ENCODE measurements at regions not wholly inside any gene's neighbourhood (a gene's known extent, or its start where the extent isn't known, plus 50 kb on each side); places are given as distances from the start of the nearest gene placed in this dataset.
A peak's percentile ranks its signal among the peaks of the same experiment; 100 is the strongest.
"Not testable (repeated sequence)": the region's sequence is repeated elsewhere in the genome, so short reads cannot be mapped to it uniquely, and the experiment has no call there.

DNA sequence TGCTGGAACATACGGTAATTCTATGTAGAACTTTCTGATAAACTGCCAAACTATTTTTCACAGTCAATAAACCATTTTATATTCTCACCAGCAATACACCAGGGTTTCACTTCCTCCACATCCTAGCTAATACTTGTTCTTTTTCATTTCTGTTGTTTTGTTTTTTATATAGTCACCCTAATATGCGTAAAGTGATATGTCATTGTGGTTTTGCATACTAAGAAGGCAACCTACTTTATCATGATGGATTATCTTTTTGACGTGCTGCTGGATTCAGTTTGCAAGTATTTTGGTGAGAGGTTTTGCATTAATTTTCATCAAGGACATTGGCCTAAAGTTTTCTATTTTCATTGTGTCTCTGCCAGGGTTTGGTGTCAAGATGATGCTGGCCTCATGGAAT lies 1384.1 kb downstream of the UQCRFS1 start:
- DNase-seq (ENCODE audit: low read depth) = no peak

DNA sequence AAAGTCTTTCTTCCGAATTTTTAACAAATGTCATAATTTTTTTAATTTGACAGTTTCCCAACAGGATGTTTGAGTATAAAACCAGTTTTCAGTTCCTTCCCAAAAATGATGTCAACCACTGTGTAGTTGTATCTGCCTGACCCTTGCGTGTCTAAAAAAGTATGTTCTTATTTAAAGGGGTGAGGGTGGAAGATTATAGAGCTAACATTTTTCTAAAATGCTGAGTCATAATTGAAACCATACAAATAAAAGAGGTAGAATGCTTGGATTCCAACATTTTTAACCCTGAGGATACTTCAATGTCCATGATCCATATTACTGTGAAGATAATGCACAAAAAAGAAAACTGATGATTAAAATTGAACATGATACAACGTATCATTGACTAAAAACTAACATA lies 1388.8 kb downstream of the UQCRFS1 start:
- DNase-seq (ENCODE audit: low read depth) = no peak

DNA sequence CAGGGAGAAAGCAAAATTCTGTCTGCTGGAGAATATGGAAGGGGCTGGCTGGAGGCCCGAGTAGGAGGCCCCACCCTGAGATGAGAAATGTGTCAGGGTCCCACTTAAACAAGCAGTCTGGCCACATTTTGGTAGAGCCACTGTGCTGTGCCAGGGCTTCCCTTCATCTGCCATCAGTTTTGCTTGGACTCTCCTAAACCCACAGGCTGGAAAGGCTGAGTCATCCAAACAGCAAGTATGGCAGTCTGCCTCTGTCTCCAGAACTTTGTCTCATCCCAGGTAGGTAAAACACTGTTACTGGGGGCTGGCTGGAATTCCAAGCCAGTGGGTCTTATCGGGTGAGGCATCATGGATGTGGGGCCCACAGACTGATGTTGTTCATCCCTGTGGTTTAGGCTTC lies 1390.6 kb downstream of the UQCRFS1 start:
- DNase-seq (ENCODE audit: low read depth) = no peak

DNA sequence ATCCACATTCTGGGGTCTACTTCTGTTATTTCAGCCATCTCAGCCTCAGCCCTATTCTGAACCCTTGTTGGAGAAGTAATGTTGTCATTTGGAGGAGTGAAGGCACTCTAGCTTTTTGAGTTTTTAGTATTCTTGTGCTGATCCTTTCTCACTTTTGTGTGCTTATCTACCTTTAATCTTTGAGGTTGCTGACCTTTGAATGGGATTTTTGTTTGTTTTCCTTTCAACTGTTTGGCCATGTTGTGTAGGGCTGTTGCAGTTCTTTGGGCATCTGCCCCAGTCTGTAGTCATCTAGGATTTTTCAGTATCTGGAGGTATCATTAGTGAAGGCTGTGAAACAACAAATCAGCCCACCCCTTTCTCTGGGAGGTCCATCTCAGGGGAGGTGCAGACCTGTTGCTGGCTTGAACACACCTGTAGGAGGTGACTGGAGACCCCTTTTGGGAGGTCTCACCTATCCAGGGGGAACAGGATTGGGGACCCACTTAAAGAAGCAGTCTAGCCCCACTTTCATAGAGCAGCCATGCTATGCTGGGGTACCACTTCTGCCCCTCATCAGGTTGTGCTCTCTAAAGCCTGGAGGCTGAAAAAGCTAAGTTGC lies 1391.4 kb downstream of the UQCRFS1 start:
- no peak for DNase-seq (ENCODE audit: low read depth)

DNA sequence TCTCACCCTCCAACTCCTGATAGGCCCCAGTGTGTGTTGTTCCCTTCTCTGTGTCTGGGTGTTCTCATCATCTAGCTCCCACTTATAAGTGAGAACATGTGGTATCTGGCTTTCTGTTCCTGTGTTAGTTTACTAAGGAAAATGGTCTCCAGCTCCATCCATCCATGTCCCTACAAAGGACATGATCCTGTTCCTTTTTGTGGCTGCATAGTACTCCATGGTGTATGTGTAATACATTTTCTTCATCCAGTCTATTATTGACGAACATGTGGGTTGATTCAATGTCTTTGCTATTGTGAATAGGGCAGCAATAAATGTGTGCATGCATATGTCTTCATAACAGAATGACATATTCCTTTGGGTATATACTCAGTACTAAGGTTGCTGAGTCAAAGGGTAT lies 1397.0 kb downstream of the UQCRFS1 start:
- no peak for DNase-seq (ENCODE audit: low read depth)

DNA sequence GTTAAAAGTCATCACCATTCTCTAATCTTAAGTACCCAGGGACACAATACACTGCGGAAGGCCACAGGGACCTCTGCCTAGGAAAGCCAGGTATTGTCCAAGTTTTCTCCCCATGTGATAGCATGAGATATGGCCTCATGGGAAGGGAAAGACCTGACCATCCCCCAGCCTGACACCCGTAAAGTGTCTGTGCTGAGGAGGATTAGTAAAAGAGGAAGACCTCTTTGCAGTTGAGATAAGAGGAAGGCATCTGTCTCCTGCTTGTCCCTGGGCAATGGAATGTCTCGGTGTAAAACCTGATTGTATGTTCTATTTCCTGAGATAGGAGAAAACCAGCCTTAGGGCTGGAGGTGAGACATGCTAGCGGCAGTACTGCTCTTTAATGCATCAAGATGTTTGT lies 1398.1 kb downstream of the UQCRFS1 start:
- not testable (repeated sequence) for DNase-seq (ENCODE audit: low read depth)

DNA sequence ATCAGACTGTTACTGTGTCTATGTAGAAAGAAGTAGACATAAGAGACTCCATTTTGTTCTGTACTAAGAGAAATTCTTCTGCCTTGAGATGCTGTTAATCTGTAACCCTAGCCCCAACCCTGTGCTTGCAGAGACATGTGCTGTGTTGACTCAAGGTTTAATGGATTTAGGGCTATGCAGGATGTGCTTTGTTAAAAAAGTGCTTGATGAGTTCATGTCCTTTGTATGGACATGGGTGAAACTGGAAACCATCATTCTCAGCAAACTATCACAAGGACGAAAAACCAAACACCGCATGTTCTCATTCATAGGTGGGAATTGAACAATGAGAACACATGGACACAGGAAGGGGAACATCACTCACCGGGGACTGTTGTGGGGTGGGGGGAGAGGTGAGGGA lies 1398.7 kb downstream of the UQCRFS1 start:
- DNase-seq (ENCODE audit: low read depth) = not testable (repeated sequence)

DNA sequence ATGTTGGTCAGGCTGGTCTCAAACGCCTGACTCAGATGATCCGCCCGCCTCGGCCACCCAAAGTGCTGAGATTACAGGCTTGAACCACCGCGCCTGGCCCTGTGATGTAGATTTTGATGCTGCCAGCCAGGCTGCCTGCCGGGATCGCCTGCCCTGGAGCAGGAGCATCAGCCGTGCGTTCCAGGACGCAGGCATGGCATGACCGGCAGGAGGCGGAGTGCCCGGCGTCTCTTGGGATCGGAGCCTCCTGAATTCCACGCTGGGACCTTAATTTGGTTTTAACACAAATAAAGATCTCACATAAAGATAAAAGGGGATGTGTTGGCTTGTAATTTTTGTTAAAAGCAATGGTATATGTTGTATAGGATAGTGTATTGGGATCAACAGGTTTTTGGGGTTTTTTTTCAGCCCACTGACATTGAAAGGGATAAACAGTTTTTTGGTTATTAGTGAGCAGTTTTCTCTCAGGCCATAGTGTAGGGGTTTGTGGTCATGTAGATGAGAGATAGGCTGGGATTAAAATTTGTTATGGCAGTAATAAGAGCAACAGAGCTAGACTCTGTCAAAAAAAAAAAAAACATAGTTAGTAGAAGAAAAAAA lies 1406.4 kb downstream of the UQCRFS1 start:
- DNase-seq (ENCODE audit: low read depth) = no peak

DNA sequence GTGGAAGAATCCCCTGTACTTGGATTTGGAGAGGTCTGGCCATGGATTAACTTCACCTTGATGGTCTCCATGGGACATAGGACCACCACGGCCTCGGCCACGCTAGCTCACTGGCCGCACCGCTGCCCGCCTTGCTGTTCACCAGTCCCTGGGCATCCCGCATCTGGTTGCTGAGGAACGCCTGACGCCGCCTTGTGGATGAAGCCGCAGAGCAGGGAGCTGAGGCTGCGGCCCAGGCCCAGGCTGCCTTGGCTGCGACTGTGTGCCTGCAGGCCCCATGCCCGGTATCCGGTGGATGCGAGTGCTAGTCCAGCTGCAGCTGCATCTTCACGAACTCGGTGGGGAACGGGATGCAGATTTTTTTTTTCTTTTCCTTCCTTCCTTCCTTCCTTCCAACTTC lies 1407.1 kb downstream of the UQCRFS1 start:
- DNase-seq (ENCODE audit: low read depth) = no peak

DNA sequence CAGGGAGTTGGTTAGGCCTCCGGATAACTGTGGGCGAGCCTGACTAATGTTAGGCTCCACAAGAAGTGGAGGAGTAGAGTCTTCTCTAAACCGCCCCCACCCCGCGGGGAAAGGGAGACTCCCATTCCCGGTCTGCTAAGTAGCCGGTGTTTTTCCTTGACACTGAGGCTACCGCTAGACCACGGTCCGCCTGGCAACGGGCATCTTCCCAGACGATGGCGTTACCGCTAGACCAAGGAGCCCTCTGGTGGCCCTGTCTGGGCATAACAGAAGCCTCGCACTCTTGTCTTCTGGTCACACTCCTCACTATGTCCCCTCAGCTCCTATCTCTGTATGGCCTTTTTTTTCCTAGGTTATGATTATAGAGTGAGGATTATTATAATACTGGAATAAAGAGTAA lies 1410.7 kb downstream of the UQCRFS1 start:
- not testable (repeated sequence) for DNase-seq (ENCODE audit: low read depth)

DNA sequence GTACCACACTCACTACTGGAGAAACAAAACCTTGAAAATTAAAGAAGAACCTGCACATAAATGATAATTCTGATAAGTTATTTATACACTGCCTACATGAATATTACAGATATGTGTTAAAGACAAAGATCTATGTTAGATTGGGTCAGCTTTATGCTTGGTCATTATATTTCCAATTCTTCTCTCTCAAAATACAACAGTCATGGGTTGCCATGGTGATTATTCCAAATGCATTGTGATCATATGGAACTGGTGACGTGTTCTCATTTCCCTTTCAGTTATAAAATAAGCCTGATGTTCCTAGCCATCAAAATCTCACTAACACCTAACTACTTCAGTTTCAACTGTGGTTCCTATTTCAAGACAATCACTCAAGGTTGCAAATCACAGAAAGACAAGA lies 1416.4 kb downstream of the UQCRFS1 start:
- DNase-seq (ENCODE audit: low read depth) = no peak

DNA sequence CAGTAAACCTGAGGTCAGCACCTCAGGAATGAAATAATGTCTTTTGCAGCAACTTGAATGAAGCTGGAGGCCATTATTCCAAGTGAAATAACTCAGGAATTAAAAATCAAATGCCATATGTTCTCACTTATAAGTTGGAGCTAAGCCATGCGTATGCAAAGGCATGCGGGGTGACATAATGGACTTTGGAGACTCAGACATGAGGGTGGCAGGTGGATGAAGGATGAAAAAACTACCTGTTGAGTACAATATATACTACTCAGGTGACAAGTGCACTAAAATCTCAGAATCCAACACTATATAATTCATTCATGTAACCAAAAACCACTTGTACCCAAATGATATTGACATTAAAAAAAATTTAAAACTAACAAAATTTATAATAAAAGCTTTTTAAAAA lies 1416.9 kb downstream of the UQCRFS1 start:
- no peak for DNase-seq (ENCODE audit: low read depth)

DNA sequence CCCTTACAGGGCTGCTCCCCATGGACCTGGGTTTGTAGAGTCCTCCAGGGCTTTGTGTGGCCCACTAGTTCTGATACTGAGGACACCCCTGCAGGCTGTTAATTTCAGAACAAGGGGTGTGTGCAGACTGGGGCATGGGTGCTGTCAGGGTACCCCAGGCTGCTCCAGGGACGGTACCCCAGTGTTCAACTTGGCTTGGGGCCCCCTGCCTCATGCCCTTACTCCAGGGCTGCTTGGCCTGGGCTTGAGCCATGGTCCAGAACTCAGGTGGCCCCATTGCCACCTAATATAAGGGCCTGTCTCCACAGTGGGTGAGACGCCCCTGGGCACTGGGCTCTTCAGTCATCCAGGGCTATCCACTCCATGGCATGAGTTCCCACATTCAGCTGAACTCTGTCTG lies 1417.6 kb downstream of the UQCRFS1 start:
- no peak for DNase-seq (ENCODE audit: low read depth)

DNA sequence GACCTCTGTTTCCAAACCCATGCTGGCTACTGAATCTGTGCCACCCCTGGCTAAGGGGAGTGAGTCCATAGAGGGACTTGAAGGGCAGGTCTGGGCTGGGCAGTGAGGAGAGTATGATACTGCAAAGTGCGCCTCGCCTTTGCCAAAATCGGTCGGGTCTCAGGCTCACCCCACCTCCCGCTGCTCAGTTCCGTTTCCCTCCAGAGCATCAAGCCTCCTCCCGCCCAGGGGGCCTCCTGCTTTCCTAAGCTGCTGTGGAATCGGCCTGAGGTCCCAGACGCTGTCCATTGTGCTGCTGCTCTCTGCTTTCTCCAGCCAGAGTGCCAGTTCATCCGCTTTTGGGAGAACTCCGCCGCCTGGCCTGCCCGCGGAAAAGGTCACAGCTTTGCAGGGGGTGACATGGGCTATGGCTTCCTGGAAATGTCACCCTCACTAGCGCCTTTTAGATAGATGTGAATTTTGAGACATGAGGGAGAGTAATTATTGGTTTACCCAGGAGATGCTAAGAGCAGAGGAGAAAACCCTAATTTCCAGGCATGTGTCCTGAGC lies 1418.4 kb downstream of the UQCRFS1 start:
- no peak for DNase-seq (ENCODE audit: low read depth)

DNA sequence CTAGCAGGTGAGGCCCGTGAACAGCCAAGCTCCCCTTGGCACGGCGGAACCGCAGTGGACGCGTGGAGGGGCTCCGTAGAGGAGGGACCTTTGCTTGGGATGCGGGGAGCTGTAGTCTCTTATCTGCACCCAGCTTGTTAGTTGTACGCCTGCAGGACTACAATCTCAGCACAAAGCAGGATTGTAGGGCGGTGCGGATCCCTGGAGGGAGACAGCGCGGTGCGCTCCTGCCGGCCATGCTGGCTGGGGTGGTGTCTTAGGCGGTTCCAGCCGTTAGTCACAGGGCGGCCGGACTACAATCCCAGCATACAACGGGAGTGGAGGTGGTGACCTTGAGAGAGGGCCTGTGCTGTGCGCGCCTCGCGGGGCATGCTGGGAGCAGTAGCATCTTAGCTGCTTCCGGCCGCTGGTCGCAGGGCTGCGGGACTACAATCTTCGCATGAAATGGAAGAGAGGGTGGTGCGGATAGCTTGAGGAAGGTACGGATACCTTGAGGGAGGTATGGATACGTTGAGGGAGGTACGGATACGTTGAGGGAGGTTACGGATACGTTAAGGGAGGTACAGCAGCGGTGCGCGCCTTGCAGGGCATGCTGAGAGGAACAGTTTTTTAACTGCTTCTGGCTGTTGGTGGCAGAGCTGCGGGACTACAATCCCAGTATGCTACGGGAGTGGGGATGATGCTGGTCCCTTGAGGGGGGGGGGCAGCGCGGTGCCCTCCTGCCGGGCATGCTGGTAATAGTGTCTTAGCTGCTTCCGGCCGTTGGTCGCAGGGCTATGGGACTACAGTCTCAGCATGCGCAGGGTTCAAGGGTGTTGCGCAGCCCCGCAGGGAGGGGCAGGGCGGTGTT lies 1419.1 kb downstream of the UQCRFS1 start:
- peak; percentile 63 for DNase-seq (ENCODE audit: low read depth)

DNA sequence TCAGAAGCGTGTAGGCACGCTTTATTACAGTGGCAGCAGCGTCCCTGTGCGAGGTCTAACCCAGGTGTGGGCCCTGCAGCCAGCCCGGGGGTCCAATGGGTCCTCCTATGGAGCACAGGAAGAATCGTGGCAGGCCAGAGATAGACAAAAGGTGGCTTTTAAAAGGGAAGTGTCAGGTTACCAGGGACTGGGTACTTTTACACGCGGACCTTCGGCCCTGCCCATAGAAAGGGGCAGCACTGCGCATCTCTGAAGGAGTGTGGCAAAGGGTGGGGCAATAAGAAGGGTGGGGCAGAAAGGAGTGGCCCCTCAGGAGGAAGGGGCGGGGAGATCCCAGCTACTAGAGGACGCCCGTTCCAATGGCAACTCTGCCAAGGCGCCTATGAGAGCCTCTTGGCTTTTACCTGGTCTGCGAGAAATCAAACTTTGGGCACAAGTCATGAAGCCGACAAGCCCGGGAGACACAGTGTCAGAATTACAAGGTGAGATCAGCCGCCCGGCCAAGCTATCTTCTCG lies 1419.8 kb downstream of the UQCRFS1 start:
- peak; percentile 75 for DNase-seq (ENCODE audit: low read depth)

DNA sequence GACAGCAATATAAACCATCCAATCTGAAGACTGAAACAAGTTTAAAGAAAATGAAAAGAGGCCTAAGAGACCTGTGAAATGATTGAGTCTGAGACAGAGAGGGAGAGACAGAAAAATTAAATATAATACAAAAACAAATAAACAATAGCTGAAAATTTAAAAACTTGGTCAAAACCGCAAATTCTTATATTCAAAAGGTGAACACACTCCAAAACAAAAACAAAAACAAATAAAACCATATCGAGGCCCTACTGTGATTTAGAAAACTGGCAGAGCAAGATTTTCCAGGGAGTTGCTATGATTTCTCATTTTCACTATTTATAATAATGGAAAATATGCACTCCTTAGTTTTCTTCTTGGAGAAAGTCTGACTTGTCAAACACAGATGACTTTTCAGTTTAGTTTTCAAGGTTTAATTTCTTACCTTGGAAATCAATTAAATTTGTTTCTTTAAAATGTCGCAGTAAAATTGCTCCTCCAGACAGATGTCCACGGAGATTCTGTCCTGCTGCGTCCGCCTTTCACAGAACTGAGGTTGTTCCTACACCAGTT lies 1420.3 kb downstream of the UQCRFS1 start:
- DNase-seq (ENCODE audit: low read depth) = no peak

DNA sequence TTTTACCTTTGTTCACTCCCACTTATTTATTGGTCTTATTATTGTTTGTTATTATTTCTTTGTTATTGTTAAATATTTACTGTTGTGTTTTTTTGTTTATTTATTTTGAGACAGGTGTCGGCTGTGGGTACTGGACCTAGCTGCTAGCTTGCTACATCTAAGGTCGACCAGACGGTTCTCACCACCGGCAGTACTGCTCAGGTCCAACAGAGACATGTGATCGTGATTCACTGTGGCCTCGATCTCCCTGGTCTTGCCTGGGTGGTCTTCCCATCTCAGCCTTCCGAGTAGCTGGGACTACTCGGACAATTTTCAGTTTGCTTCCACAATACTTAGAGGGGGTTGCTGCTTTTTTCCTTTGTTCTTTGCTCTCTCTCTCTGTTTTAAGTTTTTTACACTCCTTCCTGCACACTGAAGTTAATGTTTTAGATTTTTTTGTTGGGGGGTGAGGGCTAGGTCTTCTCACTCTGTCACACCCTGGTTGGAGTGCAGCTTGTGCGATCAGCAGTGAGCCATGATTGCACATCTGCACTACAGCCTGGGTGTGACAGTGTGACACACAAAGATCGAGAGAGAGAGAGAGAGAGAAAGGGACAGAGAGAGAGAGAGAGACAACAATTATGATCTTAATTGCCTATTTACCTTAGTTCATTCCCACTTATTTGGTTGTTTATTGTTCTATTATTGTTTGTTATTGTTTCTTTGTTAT lies 1432.4 kb downstream of the UQCRFS1 start:
- no peak for DNase-seq (ENCODE audit: low read depth)

DNA sequence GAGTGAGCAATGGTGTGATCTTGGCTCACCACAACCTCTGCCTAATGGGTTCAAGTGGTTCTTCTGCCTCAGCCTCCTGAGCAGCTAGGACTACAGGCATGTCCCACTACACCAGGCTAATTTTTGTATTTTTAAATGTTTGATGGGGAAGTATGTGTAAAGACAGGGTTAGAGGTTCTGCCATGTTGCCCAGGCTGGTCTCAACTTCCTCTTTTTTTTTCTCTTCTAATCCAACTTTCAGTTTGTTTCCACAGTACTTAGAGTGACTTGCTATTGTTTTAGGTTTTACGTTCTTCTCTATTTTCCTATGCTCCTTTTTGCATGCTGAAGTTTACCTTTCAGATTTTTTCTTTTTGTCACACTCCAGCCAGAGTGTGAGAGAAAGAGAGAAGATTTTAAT lies 1433.0 kb downstream of the UQCRFS1 start:
- DNase-seq (ENCODE audit: low read depth) = no peak

DNA sequence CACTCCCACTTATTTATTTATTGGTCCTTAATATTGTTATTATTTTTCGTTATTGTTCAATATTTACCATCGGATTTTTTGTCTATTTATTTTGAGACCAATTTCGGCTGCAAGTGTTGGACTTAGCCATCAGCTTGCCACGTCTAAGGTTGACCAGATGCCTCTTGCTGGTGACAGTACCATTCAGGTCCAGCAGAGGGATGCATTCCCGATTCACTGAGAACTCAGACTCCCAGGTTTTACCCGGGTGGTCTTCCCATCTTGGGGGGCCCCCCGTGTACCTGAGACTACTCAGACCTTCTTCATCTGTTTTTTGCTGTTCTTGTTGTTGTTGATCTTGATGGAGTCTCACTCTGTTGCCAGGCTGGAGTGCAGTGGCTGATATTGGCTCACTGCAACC lies 1435.2 kb downstream of the UQCRFS1 start:
- no peak for DNase-seq (ENCODE audit: low read depth)

DNA sequence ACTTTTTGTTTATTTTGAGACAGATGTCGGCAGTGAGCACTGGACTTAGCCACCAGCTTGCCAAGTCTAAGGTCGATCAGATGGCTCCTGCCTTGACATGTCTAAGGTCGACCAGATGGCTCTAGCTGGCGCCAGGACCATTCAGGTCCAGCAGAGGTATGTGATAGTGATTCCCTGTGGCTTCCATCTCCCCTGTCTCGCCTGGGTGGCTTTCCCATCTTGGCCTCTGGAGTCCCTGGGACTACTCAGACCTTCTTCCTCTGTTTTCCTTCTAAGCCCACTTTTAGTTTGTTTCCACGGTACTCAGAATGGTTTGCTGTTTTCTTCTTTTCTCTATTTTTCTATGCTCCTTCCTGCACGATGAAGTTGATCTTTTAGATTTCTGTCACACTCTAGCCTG lies 1435.7 kb downstream of the UQCRFS1 start:
- no peak for DNase-seq (ENCODE audit: low read depth)

DNA sequence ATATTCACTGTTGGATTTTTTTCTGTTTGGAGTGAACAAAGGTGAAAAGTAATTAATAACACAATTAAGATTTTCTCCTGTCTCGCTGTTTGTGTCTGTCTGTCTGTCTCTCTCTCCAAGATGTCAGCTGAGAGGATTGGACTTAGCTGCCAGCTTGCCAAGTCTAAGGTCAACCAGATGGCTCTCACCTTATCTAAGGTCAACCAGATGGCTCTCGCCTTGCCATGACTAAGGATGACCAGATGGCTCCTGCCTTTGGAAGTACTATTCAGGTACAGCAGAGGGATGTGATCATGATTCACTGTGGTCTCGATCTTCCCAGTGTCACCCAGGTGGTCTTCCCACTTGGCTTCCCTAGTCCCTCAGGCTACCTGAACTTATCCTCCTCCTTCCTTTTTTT lies 1436.4 kb downstream of the UQCRFS1 start:
- DNase-seq (ENCODE audit: low read depth) = no peak

Measured in CMK (cell line).